B cell (primary cell): ENCODE measurements at regions not wholly inside any gene's neighbourhood (a gene's known extent, or its start where the extent isn't known, plus 50 kb on each side); places are given as distances from the start of the nearest gene placed in this dataset.

Source experiments
- ATAC-seq: fragments of 200-7000 bp; cut with Tn5 transposase; one replicate; pipeline ENCODE4 v1.10.0; 2021; ENCODE audit warnings: low read depth, mild to moderate bottlenecking, moderate number of reproducible peaks, moderate library complexity
- CTCF ChIA-PET: fragments of 350-600 bp; sonication (Branson Sonifier 250); formaldehyde crosslinking; loops from one replicate; lab custom pipeline; 2021; ENCODE audit warnings: antibody characterized with exemption, inconsistent platforms; lab: Charles Lee
- POLR2A ChIA-PET: fragments of 350-600 bp; sonication (Branson Sonifier 250); formaldehyde crosslinking; loops from one replicate; lab custom pipeline; 2021; ENCODE audit warnings: antibody characterized with exemption; lab: Charles Lee
- DNase-seq: peaks from one replicate; pipeline ENCODE4 v3.0.0; 2013
- H2AFZ ChIP-seq: 2 replicates; pipeline ENCODE4 v1.6.1; 2012; ENCODE audit warnings: mild to moderate bottlenecking, low read depth, low read length; ENCODE audit not compliant: insufficient read depth, poor library complexity, severe bottlenecking
- H3K27ac ChIP-seq, 2 donors: 1 replicate in 1 of 2; 2 replicates in 1 of 2; pipeline ENCODE4 v1.5.1; 2012 to 2013; ENCODE audit warnings: low read length in 2 of 2, mild to moderate bottlenecking in 2 of 2, moderate library complexity in 1 of 2
- H3K27me3 ChIP-seq, 4 experiments: fragments of 200-600 bp in 1 of 4; sonication (generic) in 1 of 4; replicated peaks in 1 of 4; 1 replicate in 2 of 4; 2 replicates in 2 of 4; pipeline versions ENCODE4 v1.6.1 to v1.7.0; 2013 to 2016; ENCODE audit warnings: low read length in 3 of 4, mild to moderate bottlenecking in 2 of 4, mixed read lengths in 1 of 4, moderate library complexity in 1 of 4; ENCODE audit not compliant: insufficient read depth in 4 of 4, control insufficient read depth in 3 of 4; ENCODE audit errors: control extremely low read depth in 1 of 4
- H3K36me3 ChIP-seq, 2 experiments: replicated peaks in 1 of 2; 1 replicate in 1 of 2; 2 replicates in 1 of 2; pipeline versions ENCODE4 v1.6.1 to v1.7.1; 2013; ENCODE audit warnings: low read length in 1 of 2; ENCODE audit not compliant: insufficient read depth in 2 of 2, control insufficient read depth in 1 of 2; ENCODE audit errors: control extremely low read depth in 1 of 2, extremely low read depth in 1 of 2
- H3K4me1 ChIP-seq, 2 donors: fragments of 200-600 bp in 1 of 2; sonication (generic) in 1 of 2; 1 replicate in 1 of 2; 2 replicates in 1 of 2; pipeline versions ENCODE4 v1.5.1 to v1.6.1; 2013 to 2017; ENCODE audit warnings: low read length in 2 of 2; ENCODE audit not compliant: control insufficient read depth in 2 of 2, insufficient read depth in 2 of 2
- H3K4me2 ChIP-seq: replicated peaks from 2 replicates; pipeline ENCODE3; 2012; ENCODE audit warnings: mild to moderate bottlenecking, low read depth, low read length; ENCODE audit not compliant: poor library complexity, severe bottlenecking
- H3K4me3 ChIP-seq, 5 experiments: fragments of 200-600 bp in 1 of 5; sonication (generic) in 1 of 5; 1 replicate in 3 of 5; 2 replicates in 2 of 5; pipeline versions ENCODE4 v1.5.1 to v1.7.0; 2011 to 2016; ENCODE audit warnings: low read length in 4 of 5, mild to moderate bottlenecking in 4 of 5, low read depth in 2 of 5, control low read depth in 1 of 5, moderate library complexity in 1 of 5; ENCODE audit not compliant: insufficient read depth in 1 of 5; ENCODE audit errors: control extremely low read depth in 1 of 5, extremely low read depth in 1 of 5
- H3K79me2 ChIP-seq: fragments of 200-600 bp; sonication (generic); one replicate; pipeline ENCODE4 v1.6.0; 2016; ENCODE audit warnings: low read length; ENCODE audit not compliant: control insufficient read depth, insufficient read depth
- H3K9ac ChIP-seq: fragments of 200-600 bp; sonication (generic); 2 replicates; pipeline ENCODE4 v1.6.1; 2017; ENCODE audit warnings: mild to moderate bottlenecking, low read length, moderate library complexity
- H3K9me3 ChIP-seq, 3 donors: one replicate each; pipeline versions ENCODE4 v1.6.1 to v1.7.1; 2013; ENCODE audit warnings: low read length in 2 of 3; ENCODE audit not compliant: control insufficient read depth in 2 of 3, insufficient read depth in 1 of 3; ENCODE audit errors: control extremely low read depth in 1 of 3
- H4K20me1 ChIP-seq: 2 replicates; pipeline ENCODE4 v1.6.0; 2012; ENCODE audit warnings: mild to moderate bottlenecking, low read length; ENCODE audit not compliant: insufficient read depth, control insufficient read depth, poor library complexity, severe bottlenecking
- H3K27ac Mint-ChIP-seq: one replicate; pipeline ENCODE4 v1.8.0; 2021; ENCODE audit warnings: mixed read lengths
- H3K27me3 Mint-ChIP-seq: one replicate; pipeline ENCODE4 v1.8.0; 2021; ENCODE audit warnings: mixed read lengths
- H3K4me1 Mint-ChIP-seq: one replicate; pipeline ENCODE4 v1.8.0; 2021; ENCODE audit warnings: mixed read lengths
- H3K4me3 Mint-ChIP-seq: one replicate; pipeline ENCODE4 v1.8.0; 2021; ENCODE audit warnings: mixed read lengths
- H3K9me3 Mint-ChIP-seq: one replicate; pipeline ENCODE4 v1.8.0; 2022; ENCODE audit warnings: mixed read lengths; ENCODE audit not compliant: insufficient read depth
- CTCF ChIP-seq: fragments of 200-600 bp; IDR thresholded peaks from one replicate; pipeline ENCODE4 v1.8.0; 2022; ENCODE audit warnings: antibody characterized with exemption, mild to moderate bottlenecking
- EZH2 ChIP-seq: IDR thresholded peaks from 2 replicates; pipeline ENCODE4 v1.6.1; 2012; ENCODE audit warnings: borderline replicate concordance, low read depth, mild to moderate bottlenecking, moderate library complexity, low read length; ENCODE audit not compliant: insufficient read depth, poor library complexity, severe bottlenecking
- WGBS: methylation state at CpG from one replicate; pipeline ENCODE4 v1.1.5; 2013; ENCODE audit warnings: missing lambda C conversion rate; ENCODE audit not compliant: insufficient coverage; 5-methylcytosine and 5-hydroxymethylcytosine counted together
- intact Hi-C: fragments of 100-400 bp; cut with micrococcal nuclease; formaldehyde crosslinking; loops from one replicate; pipeline ENCODE4 v1.10.0; 2022

DNA sequence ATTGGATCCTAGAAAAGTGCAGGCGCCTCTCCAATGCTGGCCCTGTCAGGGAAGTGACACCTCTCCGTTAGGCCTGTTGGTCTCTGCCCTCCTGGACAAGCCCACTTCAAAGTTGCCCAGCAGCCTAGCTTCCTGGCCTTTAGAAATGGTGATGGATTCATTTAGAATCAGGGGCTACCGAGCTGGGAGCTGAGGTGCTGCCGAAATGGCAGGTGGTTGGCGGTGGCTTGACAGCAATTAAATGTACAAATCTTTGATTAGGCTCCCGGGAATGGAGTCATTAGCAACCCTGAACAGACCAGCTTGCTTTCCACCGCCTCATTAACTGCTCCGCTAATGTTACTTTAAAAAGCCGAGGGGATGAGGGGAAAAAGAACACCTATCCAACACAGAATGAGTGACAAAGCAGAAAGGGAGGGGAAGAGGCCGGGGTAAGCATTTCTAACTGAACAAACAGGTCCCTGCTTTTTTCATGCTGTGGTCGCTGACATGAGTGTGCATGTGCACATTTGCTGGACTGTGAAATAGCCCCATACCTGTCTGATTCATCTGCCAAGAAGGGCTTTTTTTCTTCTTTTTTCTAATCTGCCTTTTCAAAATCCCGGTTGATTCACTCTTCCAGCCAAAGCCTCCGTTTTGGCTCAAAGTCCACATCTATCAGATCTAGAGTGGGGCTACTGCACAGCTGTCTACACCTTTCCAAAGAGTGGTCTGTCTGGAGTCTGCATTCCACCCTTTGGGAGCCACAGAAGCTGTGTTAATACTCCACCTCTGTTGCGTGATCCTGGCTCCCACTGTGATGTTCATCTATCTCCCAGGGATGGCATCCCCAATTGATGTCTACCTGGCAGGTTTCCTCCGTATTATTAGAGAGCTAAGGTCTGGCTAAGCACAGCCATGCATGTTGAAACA, 431.9 kb downstream of the COG6 start:
- DNase-seq (no peak), ATAC-seq (no peak)
- Mint-ChIP-seq H3K27ac (no peak overlapping the region), H3K27me3 (no peaks in the 10 kb centered on the region), H3K4me3 (no peak overlapping the region), H3K4me1 (no peaks in the 10 kb centered on the region), H3K9me3 (no peaks in the 10 kb centered on the region)
- H3K4me2 ChIP-seq, result no peak overlapping the region
- peaks cover 0 to 3% (median 0%) of the 10 kb centered on the region in 3 donors for H3K9me3 ChIP-seq
- intact Hi-C loops, result no loop called here
- ChIA-PET CTCF (no interaction called here), POLR2A (no interaction called here)
- no peaks in the 10 kb centered on the region for H3K4me1 ChIP-seq
- TF ChIP-seq CTCF (no peak), EZH2 (no peak)
- H3K79me2 ChIP-seq, result no peaks in the 10 kb centered on the region
- H2AFZ ChIP-seq, result no peak overlapping the region
- no peaks in the 10 kb centered on the region for H3K36me3 ChIP-seq
- no peak overlapping the region for H3K9ac ChIP-seq
- H3K27ac ChIP-seq, result no peak overlapping the region
- H4K20me1 ChIP-seq, result no peaks in the 10 kb centered on the region
- 96% methylated on average over 11 of the region's 15 CpGs for WGBS
- H3K27me3 ChIP-seq, result no peaks in the 10 kb centered on the region
- no peak overlapping the region for H3K4me3 ChIP-seq

DNA sequence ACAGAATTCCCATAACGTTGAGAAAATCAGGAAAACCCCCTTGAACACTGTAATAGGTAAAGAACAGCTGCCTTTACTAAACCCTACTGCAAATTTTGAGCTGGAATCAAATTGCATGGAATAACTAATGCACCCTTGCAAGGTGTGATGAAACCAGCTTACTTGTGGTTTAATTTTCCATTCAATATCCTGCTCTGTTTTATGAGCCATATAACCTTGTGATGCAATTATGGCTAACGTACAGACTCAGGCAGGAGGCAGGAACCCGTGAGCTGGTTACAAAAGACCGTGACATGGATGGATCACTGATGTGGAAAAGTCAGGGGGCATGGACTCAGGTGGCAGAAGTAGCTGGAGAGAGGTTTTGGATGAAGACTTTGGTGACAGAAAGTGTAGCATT, 438.6 kb downstream of the COG6 start:
- CTCF ChIA-PET, result interaction anchor here (0.6 kb wide), 1 partner anchor 32 kb away, joined by 3 read pairs; no protein-coding TSS in a partner anchor
- TF ChIP-seq CTCF, result no peak
- no peak for TF ChIP-seq EZH2
- no peaks in the 10 kb centered on the region for H3K27me3 Mint-ChIP-seq
- Histone ChIP-seq H3K79me2 (no peaks in the 10 kb centered on the region), H3K27ac (no peak overlapping the region), H3K36me3 (no peaks in the 10 kb centered on the region), H3K4me1 (peaks cover 0 to 6% of the 10 kb centered on the region in 2 donors), H2AFZ (no peak overlapping the region), H3K4me2 (no peak overlapping the region), H3K9me3 (peaks cover 0 to 6% (median under 1%) of the 10 kb centered on the region in 3 donors), H3K4me3 (no peak overlapping the region), H4K20me1 (no peaks in the 10 kb centered on the region), H3K9ac (no peak overlapping the region), H3K27me3 (no peaks in the 10 kb centered on the region)
- peaks cover 6% of the 10 kb centered on the region for H3K4me1 Mint-ChIP-seq
- H3K4me3 Mint-ChIP-seq, result no peak overlapping the region
- no peak for DNase-seq
- POLR2A ChIA-PET, result no interaction called here
- peaks cover 4% of the 10 kb centered on the region for H3K9me3 Mint-ChIP-seq
- intact Hi-C loops, result no loop called here
- 87% methylated on average over 3 of the region's 4 CpGs for WGBS
- H3K27ac Mint-ChIP-seq, result no peak overlapping the region
- ATAC-seq, result no peak
